Stimulated activated CD8-positive, alpha-beta memory T cell treated with anti-CD3 and anti-CD28 coated beads, Interleukin-12 subunit alpha, Interleukin-12 subunit beta, amount 100 ng/mL, for 24 hours (primary cell): ENCODE measurements at regions not wholly inside any gene's neighbourhood (a gene's known extent, or its start where the extent isn't known, plus 50 kb on each side); places are given as distances from the start of the nearest gene placed in this dataset.

Experiments used
- DNase-seq: peaks from one replicate; pipeline ENCODE4 v3.0.0-alpha.2; 2020; ENCODE audit errors: extremely low read depth

DNA sequence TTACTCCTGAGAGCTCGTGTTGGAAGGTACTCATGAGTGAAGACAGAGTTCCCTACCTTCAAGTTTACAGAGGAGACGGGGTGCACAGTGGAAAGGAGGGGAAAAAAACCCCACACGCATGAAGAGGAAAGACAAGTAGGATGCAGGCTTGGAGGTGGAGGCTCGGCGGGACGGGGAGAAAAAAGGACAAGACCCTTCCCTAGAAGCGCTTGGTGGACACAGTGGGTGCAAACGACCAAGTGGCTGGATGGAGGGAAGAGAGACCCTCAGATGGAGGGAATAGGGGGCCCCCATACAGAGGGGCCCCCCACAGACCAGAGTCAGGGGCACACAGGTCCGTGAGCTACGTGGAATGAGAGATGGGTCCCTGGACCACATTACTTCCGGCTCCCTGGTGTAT lies 380.1 kb downstream of the SHANK2 start:
- DNase-seq, result no peak

DNA sequence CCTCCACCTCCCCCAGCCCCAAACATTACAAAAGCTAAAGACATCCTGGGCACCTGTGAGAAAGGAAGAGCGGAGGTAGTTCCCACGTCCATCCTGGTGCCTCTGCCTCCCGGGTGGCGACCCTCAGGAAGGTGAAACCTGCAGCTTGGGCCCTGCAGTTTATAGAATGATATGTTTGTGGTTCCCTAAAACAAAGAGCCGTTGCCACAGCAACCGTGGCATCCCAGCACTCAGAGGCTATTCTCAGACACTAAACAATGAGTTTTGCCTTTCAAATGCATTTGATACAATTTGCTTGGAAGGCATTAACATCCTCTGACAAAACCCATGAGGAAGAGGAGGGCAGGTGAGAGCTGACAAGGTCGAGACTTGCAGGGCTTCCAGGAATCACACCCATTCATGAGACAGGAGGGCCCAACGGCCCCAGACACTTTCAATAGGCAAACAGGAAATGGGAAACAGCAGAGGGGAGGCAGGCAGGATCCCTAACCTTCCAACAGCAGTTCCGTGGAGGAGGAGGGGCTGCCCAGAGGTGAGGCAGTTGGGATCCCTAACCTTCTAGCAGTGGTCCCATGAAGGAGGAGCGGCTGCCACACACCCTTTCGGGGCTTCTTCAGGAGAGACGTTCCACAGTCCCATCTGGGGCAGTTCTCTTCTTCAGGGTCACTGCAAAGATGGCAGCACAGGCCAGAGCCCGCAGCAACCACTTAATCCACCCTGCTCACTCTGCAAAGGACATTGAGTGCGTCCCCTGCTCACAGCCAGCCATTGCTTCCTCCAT lies 379.2 kb downstream of the SHANK2 start:
- DNase-seq, result no peak

DNA sequence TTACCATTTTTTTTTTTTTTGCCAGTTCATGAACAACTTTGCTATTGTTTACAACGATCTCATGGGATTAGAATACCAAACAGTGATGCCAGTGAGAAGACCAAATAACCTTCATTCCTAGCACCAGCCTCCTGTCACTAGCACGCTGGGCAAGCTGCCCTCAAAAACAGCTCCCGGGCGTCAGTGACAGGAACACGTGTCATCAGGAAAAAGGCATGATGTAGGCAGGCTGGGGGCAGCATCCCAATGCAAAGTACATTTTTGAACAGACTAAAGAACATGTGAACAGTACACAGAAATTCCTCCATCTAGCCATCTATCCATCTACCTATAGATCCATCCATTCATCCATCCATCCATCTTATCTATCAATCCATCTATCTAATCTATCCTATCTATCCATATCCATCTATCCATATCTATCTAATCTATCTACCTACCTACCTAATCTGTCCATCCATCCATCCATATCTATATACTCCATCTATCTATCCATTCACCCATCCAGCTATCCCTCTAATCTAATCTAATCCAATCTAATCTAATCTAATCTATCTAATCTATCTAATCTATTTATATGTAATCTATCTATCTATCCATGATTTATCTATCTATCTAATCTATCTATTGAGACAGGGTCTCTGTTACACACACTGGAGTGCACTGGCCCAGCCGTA lies 378.5 kb downstream of the SHANK2 start:
- DNase-seq, result no peak

DNA sequence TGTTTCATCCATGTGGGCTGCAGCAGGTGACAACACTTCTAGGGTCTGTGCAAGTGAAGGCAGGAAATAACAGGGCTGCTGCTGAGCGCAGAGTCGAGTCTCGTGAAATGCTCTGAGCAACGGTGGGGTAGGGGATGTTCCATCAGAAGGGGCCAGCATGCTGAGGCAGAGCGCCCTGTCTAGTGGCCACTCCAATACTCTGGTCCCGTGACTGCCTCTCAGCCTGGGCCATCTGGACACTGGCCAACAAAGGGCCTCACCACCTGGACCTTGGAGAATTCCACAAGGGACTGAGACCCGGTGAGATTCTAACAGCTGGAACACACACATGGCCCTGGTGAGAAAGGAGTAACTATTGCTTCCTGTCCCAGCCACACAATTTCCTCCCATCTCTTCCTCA lies 375.7 kb downstream of the SHANK2 start:
- no peak for DNase-seq

DNA sequence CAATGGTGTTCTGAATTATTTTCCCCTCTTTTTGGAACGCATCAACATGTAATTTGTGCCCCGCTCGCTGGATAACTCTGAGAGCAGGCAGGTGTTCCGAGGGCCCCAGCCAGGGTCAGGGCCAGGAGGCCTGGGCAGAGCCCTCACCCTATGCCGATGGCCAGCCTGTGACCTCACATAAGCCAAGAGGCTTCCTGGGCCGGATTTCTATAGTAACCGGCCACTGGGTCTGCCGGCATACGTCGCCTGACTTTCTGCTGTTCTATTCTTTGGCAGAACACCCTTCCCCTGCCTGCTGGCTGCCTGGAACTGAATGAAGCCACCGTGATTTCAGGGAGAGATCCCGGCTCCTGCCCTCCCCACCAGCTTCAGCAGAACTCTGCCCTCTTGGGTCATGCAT lies 375.2 kb downstream of the SHANK2 start:
- DNase-seq, result no peak

DNA sequence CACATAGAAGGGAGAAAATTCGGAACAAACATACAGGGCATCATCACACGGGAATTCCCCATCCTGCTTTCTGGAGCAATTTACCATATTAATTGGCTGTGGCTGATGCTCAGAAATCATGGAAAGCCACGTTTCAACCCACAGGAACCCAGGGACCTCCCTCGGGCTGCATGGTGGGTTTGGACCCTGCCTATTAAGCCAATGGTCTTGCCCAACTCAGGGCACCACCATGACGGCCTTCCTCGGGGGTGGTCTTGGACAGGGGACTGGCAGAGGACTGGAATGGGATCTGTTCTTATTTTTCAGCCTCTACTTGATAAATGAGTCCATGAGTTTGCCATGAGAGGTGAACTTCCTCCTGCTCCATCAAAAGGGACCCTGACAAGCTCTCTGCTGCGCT lies 374.0 kb downstream of the SHANK2 start:
- no peak for DNase-seq

DNA sequence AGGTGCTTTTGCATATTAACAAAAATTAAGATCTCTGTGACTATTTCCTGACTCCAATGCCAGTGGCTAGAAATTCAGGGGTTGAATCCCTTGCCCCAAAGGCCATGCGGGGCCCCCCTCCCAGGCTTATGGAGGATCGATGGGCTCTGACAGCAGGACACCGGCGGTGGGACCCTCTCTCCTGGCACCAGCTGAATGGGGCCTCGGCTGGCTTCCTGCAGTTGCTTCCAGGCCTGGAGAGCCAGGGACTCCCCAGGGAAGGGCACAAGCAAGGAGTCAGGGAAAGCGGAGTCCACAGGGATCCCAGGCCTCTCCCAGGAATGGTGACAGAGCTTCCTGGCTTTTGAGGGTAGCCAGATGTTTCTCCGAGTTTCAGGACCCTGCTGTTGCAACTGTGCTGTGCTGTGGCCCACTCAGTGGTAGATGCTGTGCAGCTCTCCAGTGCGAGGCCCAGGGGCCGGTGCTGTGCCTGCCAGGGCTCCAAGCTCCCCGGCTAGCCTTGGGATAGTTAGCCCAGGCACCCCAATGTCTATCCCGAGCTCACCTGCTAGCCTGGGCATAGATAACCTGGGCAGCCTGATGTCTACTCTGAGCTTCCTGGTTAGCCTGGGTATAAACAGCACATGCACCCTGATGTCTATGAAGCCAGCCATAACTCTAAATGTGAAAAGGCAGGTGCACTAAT lies 372.6 kb downstream of the SHANK2 start:
- DNase-seq, result no peak

DNA sequence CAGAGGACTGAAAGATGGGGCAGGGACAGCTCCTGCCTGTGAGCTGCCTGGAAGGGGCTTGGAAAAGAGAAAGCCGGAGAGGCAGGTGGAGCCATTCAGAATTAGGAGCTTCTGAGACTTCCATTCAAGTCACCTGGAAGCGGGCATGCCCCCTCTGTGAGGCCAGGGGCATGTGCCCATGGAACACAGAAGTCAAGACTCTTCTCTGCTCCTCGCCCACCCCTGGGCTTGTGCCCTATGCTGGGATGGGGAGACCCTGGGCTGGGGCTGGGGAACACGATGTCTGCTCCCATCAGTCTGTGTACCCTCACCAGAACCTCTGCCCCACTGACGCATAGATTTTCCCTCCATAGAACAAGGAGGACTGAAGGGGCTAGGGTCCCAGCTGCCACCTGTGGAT lies 372.0 kb downstream of the SHANK2 start:
- no peak for DNase-seq

DNA sequence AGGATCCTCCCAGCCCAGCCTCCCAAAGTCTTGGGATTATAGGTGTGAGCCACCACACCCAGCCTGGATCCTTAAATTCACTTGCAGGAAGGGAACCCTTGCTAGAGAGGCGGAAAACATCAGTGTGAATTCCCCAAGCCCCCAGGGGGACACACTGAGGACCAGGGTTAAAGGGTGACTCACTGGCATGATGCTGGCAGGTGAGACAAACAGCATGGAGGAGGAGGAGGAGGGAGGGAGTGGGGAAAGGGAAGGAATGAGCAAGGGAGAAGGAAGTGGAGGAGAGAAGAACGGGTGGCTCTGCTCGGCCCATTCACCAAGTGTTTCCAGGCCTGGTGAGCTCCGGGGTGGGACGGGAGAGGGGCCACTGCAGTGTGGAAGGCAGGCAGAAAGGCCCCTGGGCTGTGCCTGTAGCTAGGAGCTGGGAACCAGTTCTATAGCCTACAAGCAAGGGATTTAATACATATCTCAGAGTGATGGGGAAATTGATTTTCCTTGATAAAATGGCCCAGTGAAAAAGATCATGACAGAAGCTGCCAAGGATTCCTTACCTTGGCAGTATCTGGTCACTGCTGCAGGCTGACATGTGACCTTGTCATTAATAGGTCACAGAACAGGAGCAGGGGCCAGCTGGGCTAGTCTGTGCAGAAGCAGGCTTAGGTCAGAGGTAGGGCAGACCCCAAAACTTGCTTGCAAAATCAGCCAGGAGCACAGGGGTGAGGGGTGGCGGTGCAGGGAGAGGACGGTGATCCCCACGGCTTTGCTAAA lies 370.2 kb downstream of the SHANK2 start:
- no peak for DNase-seq

DNA sequence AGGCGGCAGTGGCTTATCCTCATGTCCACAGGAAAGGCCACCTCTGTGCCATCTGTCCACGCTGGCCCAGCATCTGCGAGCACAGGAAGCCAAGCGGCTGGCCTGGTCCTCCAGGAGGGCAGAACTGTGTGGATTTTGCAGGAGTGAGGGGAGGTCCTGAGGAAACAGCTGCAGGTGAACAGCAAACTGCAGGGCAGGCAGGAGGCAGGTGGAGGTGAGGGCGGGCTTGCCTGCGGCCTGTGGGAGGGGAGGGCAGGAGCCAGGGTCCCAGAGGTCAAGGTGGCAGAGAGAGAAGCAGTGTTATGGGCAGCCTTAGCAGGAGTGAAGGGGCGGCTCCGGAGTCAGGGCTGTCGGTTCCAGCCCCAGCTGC lies 369.7 kb downstream of the SHANK2 start:
- no peak for DNase-seq

DNA sequence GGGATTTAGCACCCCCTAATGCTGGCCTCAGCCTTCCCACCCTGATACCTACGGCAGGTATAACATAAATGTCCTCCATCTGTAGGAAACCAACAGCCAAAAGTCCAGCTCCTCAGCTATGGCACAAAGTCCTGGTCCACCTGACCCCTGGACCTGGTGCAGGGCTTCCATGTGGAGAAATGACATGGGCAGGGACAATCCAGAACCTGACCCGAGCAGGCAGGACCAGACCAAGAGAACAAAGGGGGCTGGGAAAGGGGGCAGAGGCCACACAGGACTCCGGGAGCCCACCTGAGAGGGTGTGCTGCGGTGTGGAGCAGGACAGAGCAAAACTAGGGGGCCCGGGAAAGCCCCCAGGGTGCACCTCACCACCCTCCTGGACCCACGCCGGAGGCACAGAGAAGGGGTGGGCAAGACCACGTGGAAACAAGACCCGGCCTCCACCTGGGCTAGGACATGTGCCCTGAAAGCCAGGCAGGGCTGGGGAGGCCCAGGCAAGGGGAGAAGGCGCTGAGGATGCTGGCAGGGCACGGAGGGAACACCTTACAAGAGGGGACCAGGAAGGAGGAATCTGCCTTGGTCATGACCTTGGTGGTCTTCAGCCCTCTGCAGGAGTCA lies 368.9 kb downstream of the SHANK2 start:
- DNase-seq, result no peak

DNA sequence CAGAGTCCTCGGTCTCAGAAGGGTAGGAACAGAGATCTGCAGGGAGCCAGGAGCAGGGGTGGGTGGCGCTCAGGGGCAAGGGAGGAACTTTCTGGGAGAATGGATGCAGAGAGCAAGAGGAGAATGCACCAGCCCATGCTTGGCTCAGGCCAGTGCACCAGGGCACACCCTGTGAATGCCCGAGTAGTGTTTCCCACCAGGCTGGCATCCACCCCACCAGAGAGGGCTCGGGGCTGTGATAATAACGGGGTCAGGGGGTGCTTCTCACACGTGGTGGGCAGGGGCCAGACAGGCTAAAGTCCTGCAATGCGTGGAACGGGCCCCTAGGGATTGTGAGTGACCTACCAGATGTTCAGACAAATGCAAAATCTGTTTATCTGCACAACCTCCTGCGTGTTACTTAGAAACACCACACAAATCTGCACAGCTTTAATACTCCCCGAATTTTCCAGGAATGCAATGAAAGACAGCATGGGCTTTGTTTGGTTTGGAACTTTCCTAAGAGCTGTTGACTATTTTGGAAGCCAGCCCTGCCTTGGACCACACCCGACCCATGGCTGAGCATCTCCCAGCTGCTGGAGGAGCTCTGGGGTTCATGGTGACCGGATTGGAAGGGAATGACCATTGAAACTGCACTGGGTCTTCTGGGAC lies 368.3 kb downstream of the SHANK2 start:
- DNase-seq, result no peak

DNA sequence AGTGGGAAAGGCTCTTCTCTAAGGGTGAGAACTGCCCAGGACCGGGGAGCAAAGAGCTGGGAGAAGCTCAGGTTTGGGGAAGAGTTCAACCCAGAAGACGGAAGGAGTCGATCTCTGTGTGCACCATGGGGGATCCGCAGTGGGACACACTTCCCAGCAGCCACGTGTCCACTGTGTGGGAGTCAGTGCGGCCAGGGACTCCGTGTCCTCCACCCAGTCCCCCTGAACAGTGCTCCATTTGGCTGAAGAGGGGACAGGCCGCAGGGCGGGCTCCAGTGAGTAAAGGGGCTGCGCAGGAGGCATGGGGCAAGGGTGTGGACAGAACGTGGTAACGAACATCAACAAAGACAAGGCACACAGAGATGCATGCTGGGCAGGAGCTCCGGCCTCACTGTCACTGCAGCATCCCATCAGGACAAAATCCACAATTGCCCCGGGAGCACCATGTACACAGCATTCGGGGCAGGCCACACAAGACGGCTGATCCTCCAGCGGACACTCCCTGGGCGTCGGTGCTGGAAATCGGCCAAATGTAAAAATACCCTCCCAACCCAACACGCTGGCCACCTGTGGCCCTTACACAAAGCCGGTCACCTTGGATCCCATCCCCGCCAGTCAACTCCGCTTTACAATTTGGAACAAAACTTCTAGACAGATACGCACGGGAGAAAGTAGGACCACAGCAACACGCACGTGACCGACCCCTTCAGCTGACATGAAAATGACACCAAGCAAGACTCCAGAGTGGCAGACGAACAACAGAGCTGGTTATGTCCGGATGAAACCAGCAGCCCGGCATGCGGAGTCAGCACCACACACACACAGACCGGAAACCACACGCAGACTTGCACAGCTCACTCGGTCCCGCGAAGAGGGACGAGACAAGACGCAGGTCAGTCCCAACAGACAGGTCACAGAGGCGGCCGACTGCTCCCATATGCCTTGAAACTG lies 366.8 kb downstream of the SHANK2 start:
- DNase-seq, result no peak

DNA sequence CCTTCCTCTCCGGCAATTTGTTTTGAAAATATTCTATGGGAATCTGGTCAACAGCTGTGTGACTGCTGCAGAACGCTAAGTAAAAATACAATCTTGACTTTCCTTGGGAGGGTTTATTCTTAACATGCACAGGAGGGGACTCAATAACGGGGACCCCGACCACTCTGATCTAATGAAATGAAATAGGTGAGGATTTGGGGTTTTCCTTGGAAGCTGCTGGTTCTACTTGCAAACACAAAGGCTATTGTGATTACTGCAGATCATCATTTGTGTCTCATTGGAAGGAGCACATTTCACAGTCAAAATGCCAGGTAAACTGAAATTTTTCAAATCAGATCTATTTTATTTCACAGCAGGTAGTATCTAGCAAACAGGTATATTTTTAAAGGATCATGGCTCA lies 366.1 kb downstream of the SHANK2 start:
- DNase-seq, result no peak

DNA sequence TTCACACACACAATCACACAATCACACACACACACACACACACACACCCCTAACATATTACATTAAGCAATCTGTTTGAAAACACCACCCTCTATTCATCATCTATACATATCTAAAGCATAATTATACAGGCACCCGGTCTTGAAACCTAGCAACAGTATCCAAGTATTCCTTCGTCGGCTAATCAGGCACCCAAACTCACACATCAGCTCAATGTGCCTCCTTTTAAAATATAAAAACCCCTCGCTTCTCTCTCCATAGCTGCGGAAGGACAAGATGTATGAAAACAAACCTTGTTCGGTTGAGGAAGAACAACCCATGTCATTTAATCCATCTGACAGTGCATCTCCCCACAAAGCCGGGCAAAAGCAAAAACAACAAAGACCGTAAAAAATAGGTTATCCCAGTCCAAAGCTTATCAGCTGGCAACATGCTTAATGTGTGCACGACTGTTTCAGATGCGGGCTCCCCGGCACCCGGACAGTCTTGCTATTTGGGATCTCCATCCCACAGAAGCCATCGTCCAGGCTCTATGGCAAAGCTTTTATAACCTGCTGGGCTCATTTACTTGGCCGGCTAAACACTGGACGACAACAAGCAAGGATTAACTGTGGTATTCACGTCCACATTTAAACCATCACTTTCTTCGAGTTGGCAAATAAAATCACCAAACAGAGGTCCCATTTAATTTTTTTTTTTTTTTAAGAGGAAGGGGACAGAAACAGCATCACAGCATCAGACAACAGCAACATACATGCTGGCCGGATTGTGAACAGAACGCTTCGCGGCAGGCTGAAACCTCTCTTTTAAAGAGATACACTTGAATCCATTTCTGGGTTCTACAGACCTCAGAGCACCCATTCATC lies 365.5 kb downstream of the SHANK2 start:
- DNase-seq, result no peak

DNA sequence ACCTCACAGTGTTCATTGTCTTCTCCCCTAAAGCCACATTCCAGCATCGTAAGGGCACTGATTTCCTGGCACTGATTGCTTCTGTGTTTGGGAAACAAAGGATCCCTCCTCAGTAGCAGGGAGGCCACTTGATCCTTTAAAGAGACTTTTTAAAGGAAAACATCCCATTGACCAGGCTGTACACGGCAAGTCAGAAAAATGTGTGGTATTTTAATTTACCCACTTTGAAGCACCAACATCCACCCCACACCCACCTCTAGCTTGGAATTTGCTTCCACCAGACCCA lies 364.9 kb downstream of the SHANK2 start:
- no peak for DNase-seq

DNA sequence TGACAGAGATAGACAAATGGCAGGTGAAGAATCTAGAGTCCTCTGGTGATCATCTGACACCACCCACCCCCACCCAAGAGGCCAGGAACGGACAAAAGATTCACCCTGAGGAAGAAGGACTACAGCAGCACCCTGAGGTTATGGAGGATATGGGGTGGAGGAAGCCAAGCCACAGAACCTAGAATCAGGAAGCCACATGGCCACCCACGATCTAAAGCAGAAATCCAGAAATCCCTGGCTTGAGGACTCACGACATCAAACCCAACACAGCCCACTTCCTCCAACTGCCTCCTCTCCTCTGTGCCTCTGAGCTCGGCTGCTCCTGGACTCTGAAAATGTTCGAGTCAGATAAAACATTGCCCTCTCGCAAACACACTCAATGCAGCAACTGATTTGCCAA lies 364.3 kb downstream of the SHANK2 start:
- no peak for DNase-seq

DNA sequence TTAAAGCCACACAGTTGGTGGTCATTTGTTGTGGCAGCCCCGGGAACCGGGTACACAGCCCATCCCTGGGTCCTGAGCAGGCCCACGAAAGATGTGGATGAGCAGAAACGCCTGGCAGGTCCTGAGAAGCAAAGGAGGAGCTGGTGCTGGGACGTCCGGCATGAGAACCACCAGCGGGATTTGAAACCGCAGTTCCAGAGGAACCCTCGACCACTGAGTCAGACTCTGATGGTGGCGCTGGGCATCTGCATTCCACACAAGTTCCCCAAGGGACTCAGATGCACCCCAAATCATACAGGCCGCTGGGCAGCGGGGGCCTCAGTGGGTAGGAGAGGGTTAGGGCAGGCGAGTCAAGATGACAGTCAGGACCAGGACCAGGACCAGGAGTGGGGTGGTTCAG lies 363.0 kb downstream of the SHANK2 start:
- no peak for DNase-seq

DNA sequence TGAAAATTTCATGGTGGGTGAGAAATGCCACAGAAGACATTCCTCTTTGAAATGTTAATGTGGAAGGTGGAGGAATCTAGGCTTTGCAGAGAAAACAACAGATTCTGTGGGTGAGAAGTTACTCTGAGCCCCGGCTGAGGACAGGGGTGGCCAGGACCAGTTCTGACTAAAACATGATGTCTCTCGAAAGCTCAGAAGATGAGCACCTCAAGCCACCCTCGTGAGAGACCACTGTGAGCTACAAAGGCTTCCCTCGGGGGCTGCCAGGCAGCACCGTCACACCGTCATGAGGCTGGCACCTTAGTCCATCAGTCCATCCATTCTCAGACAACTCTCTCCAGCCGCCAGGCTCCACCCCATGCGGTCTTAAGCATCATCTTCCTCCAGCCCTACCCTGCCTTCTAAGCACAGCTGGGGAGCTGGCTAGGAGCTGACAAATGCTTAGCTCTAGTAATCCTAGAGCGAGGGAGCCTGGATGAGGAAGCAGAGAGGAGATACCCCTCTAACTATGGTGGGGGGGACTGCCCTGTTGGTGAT lies 360.5 kb downstream of the SHANK2 start:
- no peak for DNase-seq
